HEK293T (cell line): ENCODE measurements at regions not wholly inside any gene's neighbourhood (a gene's known extent, or its start where the extent isn't known, plus 50 kb on each side); places are given as distances from the start of the nearest gene placed in this dataset.

Experiments used
- ARNT ChIP-seq: fragments of 450-650 bp; IDR thresholded peaks from 2 replicates; pipeline ENCODE4 v1.6.1; 2017; ENCODE audit warnings: mild to moderate bottlenecking
- BHLHE40 ChIP-seq: fragments of 450-650 bp; IDR thresholded peaks from 2 replicates; pipeline ENCODE4 v1.6.1; 2016; ENCODE audit warnings: mild to moderate bottlenecking, moderate library complexity, borderline replicate concordance
- CTBP1 ChIP-seq: fragments of 450-650 bp; IDR thresholded peaks from 2 replicates; pipeline ENCODE4 v1.6.1; 2016; ENCODE audit warnings: borderline replicate concordance
- ELF4 ChIP-seq: fragments of 450-650 bp; IDR thresholded peaks from 2 replicates; pipeline ENCODE4 v1.6.1; 2017; ENCODE audit warnings: antibody characterized with exemption
- FOXK2 ChIP-seq: fragments of 450-650 bp; IDR thresholded peaks from 2 replicates; pipeline ENCODE4 v1.6.1; 2016; ENCODE audit warnings: mild to moderate bottlenecking
- FOXM1 ChIP-seq: fragments of 450-650 bp; IDR thresholded peaks from 2 replicates; pipeline ENCODE4 v1.6.1; 2017; ENCODE audit warnings: mild to moderate bottlenecking, borderline replicate concordance
- HDGF ChIP-seq: fragments of 450-650 bp; IDR thresholded peaks from 2 replicates; pipeline ENCODE4 v1.6.1; 2017; ENCODE audit warnings: antibody characterized with exemption, borderline replicate concordance
- L3MBTL2 ChIP-seq: fragments of 450-650 bp; conservative IDR thresholded peaks from 2 replicates; pipeline ENCODE4 v1.6.1; 2016; ENCODE audit warnings: mild to moderate bottlenecking
- LEF1 ChIP-seq: fragments of 450-650 bp; IDR thresholded peaks from 2 replicates; pipeline ENCODE4 v1.6.1; 2017; ENCODE audit warnings: mild to moderate bottlenecking, borderline replicate concordance
- NFRKB ChIP-seq: fragments of 450-650 bp; IDR thresholded peaks from 2 replicates; pipeline ENCODE4 v1.6.1; 2016; ENCODE audit warnings: mild to moderate bottlenecking, moderate library complexity
- SP1 ChIP-seq: fragments of 450-650 bp; IDR thresholded peaks from 2 replicates; pipeline ENCODE4 v1.6.1; 2017
- TARDBP ChIP-seq: fragments of 450-650 bp; IDR thresholded peaks from 2 replicates; pipeline ENCODE4 v1.6.1; 2016
- ZNF384 ChIP-seq: fragments of 450-650 bp; IDR thresholded peaks from 2 replicates; pipeline ENCODE4 v1.6.1; 2016
- TF ChIP-seq, protein P1 (sequence below): fragments of 450-650 bp; IDR thresholded peaks from 2 replicates; pipeline ENCODE4 v1.6.1; 2016

GRCh38 chr4:125707397-125707796 lies 392.6 kb downstream of the FAT4 start:
- no peak for TF ChIP-seq SP1
- TF ChIP-seq ZNF384, result no peak
- TF ChIP-seq CTBP1, result no peak
- no peak for TF ChIP-seq BHLHE40
- TF ChIP-seq ELF4, result no peak
- TF ChIP-seq LEF1, result no peak
- no peak for TF ChIP-seq FOXK2
- TF ChIP-seq, protein P1, sequence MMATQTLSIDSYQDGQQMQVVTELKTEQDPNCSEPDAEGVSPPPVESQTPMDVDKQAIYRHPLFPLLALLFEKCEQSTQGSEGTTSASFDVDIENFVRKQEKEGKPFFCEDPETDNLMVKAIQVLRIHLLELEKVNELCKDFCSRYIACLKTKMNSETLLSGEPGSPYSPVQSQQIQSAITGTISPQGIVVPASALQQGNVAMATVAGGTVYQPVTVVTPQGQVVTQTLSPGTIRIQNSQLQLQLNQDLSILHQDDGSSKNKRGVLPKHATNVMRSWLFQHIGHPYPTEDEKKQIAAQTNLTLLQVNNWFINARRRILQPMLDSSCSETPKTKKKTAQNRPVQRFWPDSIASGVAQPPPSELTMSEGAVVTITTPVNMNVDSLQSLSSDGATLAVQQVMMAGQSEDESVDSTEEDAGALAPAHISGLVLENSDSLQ, result no peak
- no peak for TF ChIP-seq NFRKB
- no peak for TF ChIP-seq TARDBP
- no peak for TF ChIP-seq HDGF
- TF ChIP-seq L3MBTL2, result no peak
- no peak for TF ChIP-seq ARNT
- TF ChIP-seq FOXM1, result no peak
